HepG2 (cell line): ENCODE measurements at regions not wholly inside any gene's neighbourhood (a gene's known extent, or its start where the extent isn't known, plus 50 kb on each side); places are given as distances from the start of the nearest gene placed in this dataset.

Source experiments
- AFF4 ChIP-seq: sonication (generic); formaldehyde crosslinking; IDR thresholded peaks from 2 replicates; pipeline ENCODE4 v1.4.0; 2020; ENCODE audit warnings: missing genetic modification reagents
- CREB1 ChIP-seq, 2 experiments: fragments of 450-650 bp in 1 of 2; IDR thresholded peaks; 2 replicates each; pipeline ENCODE4 v1.6.1; 2016 to 2017; ENCODE audit warnings: control low read depth in 1 of 2, mild to moderate bottlenecking in 1 of 2, missing compliant biosample characterization in 1 of 2, missing genetic modification characterization in 1 of 2
- CREM ChIP-seq, 2 experiments: sonication (generic) in 1 of 2; formaldehyde crosslinking in 1 of 2; IDR thresholded peaks; 2 replicates each; pipeline versions ENCODE4 v1.4.0 to v1.6.1; 2016 to 2020; ENCODE audit warnings: antibody characterized with exemption in 1 of 2, mild to moderate bottlenecking in 1 of 2, missing genetic modification reagents in 1 of 2
- CTCF ChIP-seq: sonication (generic); formaldehyde crosslinking; IDR thresholded peaks from 2 replicates; pipeline ENCODE4 v1.5.0; 2020; ENCODE audit warnings: mild to moderate bottlenecking, missing genetic modification reagents, moderate library complexity
- ELF1 ChIP-seq: sonication (generic); formaldehyde crosslinking; IDR thresholded peaks from 2 replicates; pipeline ENCODE4 v1.4.0; 2020; ENCODE audit warnings: missing genetic modification reagents
- RELA ChIP-seq: sonication (generic); formaldehyde crosslinking; IDR thresholded peaks from 2 replicates; pipeline ENCODE4 v1.4.0; 2020; ENCODE audit warnings: missing genetic modification reagents
- TAF1 ChIP-seq: sonication (generic); formaldehyde crosslinking; IDR thresholded peaks from 2 replicates; pipeline ENCODE4 v1.4.0; 2020; ENCODE audit warnings: missing genetic modification reagents
- TCF7L2 ChIP-seq: IDR thresholded peaks from 2 replicates; pipeline ENCODE4 v1.6.1; 2011; ENCODE audit warnings: mild to moderate bottlenecking, low read depth, low read length, moderate library complexity
- ZNF317 ChIP-seq: sonication (generic); formaldehyde crosslinking; IDR thresholded peaks from 2 replicates; pipeline ENCODE4 v1.5.0; 2020; ENCODE audit warnings: mild to moderate bottlenecking, missing genetic modification reagents
- ZNF382 ChIP-seq: sonication (generic); formaldehyde crosslinking; IDR thresholded peaks from 2 replicates; pipeline ENCODE4 v1.5.0; 2020; ENCODE audit warnings: missing genetic modification reagents, mild to moderate bottlenecking, borderline replicate concordance
- ZNF598 ChIP-seq: sonication (generic); formaldehyde crosslinking; IDR thresholded peaks from 2 replicates; pipeline ENCODE4 v1.5.1; 2020; ENCODE audit warnings: mild to moderate bottlenecking, missing genetic modification reagents, borderline replicate concordance
- TF ChIP-seq, protein P1 (sequence below): sonication (generic); formaldehyde crosslinking; IDR thresholded peaks from 2 replicates; pipeline ENCODE4 v1.4.0; 2020; ENCODE audit warnings: missing genetic modification reagents
- TF ChIP-seq, protein P2 (sequence below), 2 experiments: sonication (generic) in 1 of 2; formaldehyde crosslinking in 1 of 2; IDR thresholded peaks; 2 replicates each; pipeline versions ENCODE4 v1.4.0 to v1.6.1; 2018 to 2020; ENCODE audit warnings: missing genetic modification reagents in 2 of 2, borderline replicate concordance in 1 of 2, low read depth in 1 of 2, mild to moderate bottlenecking in 1 of 2, missing biosample characterization in 1 of 2
- TF ChIP-seq, protein P3 (sequence below): sonication (generic); formaldehyde crosslinking; IDR thresholded peaks from 2 replicates; pipeline ENCODE4 v1.5.0; 2020; ENCODE audit warnings: missing genetic modification reagents

GRCh38 chr7:42805601-42806000 is 106.3 kb downstream of the C7orf25 start:
- TF ChIP-seq ELF1 (CRISPR knock-in tag) (no peak), CREB1 (IDR thresholded peaks at IDR 0.05) (no peak), CREB1 (CRISPR knock-in tag; IDR thresholded peaks at IDR 0.05) (no peak), TAF1 (CRISPR knock-in tag) (no peak), ZNF382 (CRISPR knock-in tag) (no peak), ZNF598 (CRISPR knock-in tag) (no peak), AFF4 (CRISPR knock-in tag) (no peak), RELA (CRISPR knock-in tag) (no peak), CTCF (CRISPR knock-in tag) (no peak), TCF7L2 (no peak), ZNF317 (CRISPR knock-in tag) (no peak), CREM (IDR thresholded peaks at IDR 0.05) (no peak), CREM (CRISPR knock-in tag; IDR thresholded peaks at IDR 0.05) (no peak)
- TF ChIP-seq, protein P1, sequence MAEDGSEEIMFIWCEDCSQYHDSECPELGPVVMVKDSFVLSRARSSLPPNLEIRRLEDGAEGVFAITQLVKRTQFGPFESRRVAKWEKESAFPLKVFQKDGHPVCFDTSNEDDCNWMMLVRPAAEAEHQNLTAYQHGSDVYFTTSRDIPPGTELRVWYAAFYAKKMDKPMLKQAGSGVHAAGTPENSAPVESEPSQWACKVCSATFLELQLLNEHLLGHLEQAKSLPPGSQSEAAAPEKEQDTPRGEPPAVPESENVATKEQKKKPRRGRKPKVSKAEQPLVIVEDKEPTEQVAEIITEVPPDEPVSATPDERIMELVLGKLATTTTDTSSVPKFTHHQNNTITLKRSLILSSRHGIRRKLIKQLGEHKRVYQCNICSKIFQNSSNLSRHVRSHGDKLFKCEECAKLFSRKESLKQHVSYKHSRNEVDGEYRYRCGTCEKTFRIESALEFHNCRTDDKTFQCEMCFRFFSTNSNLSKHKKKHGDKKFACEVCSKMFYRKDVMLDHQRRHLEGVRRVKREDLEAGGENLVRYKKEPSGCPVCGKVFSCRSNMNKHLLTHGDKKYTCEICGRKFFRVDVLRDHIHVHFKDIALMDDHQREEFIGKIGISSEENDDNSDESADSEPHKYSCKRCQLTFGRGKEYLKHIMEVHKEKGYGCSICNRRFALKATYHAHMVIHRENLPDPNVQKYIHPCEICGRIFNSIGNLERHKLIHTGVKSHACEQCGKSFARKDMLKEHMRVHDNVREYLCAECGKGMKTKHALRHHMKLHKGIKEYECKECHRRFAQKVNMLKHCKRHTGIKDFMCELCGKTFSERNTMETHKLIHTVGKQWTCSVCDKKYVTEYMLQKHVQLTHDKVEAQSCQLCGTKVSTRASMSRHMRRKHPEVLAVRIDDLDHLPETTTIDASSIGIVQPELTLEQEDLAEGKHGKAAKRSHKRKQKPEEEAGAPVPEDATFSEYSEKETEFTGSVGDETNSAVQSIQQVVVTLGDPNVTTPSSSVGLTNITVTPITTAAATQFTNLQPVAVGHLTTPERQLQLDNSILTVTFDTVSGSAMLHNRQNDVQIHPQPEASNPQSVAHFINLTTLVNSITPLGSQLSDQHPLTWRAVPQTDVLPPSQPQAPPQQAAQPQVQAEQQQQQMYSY: no peak
- TF ChIP-seq, protein P2, sequence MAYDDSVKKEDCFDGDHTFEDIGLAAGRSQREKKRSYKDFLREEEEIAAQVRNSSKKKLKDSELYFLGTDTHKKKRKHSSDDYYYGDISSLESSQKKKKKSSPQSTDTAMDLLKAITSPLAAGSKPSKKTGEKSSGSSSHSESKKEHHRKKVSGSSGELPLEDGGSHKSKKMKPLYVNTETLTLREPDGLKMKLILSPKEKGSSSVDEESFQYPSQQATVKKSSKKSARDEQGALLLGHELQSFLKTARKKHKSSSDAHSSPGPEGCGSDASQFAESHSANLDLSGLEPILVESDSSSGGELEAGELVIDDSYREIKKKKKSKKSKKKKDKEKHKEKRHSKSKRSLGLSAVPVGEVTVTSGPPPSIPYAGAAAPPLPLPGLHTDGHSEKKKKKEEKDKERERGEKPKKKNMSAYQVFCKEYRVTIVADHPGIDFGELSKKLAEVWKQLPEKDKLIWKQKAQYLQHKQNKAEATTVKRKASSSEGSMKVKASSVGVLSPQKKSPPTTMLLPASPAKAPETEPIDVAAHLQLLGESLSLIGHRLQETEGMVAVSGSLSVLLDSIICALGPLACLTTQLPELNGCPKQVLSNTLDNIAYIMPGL (CRISPR knock-in tag; IDR thresholded peaks at IDR 0.05; ENCODE audit: borderline replicate concordance in 1 of 2, low read depth in 1 of 2): no peak
- TF ChIP-seq, protein P3, sequence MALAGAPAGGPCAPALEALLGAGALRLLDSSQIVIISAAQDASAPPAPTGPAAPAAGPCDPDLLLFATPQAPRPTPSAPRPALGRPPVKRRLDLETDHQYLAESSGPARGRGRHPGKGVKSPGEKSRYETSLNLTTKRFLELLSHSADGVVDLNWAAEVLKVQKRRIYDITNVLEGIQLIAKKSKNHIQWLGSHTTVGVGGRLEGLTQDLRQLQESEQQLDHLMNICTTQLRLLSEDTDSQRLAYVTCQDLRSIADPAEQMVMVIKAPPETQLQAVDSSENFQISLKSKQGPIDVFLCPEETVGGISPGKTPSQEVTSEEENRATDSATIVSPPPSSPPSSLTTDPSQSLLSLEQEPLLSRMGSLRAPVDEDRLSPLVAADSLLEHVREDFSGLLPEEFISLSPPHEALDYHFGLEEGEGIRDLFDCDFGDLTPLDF (CRISPR knock-in tag): no peak
